HCT116 (cell line): ENCODE measurements at regions not wholly inside any gene's neighbourhood (a gene's known extent, or its start where the extent isn't known, plus 50 kb on each side); places are given as distances from the start of the nearest gene placed in this dataset.

Experiments used
- CEBPB ChIP-seq: IDR thresholded peaks from 2 replicates; pipeline ENCODE4 v1.6.1; 2012; ENCODE audit warnings: low read depth
- EZH2 ChIP-seq: fragments of 200-600 bp; sonication (generic); IDR thresholded peaks from 2 replicates; pipeline ENCODE4 v1.6.1; 2017; ENCODE audit warnings: antibody characterized with exemption, mixed run types
- EZH2phosphoT487 ChIP-seq: fragments of 200-600 bp; IDR thresholded peaks from 2 replicates; pipeline ENCODE4 v1.6.1; 2018; ENCODE audit warnings: antibody characterized with exemption, borderline replicate concordance
- POLR2A ChIP-seq: IDR thresholded peaks from 2 replicates; pipeline ENCODE4 v1.7.0; 2011; ENCODE audit warnings: borderline replicate concordance; ENCODE audit not compliant: insufficient read depth, insufficient read length; ENCODE audit errors: extremely low read depth
- POLR2AphosphoS5 ChIP-seq: IDR thresholded peaks from 2 replicates; pipeline ENCODE4 v1.6.1; 2011; ENCODE audit warnings: mild to moderate bottlenecking, low read depth, low read length, moderate library complexity
- RAD21 ChIP-seq: IDR thresholded peaks from 2 replicates; pipeline ENCODE4 v1.6.1; 2012; ENCODE audit warnings: low read depth, mild to moderate bottlenecking
- ZNF274 ChIP-seq: fragments of 200-500 bp; sonication (Bioruptor generic); IDR thresholded peaks from 2 replicates; pipeline ENCODE4 v1.6.1; 2014; ENCODE audit warnings: mild to moderate bottlenecking, low read depth, low read length, inconsistent platforms
- TF ChIP-seq, protein P1 (sequence below), 3 experiments: fragments of 200-600 bp in 1 of 3; sonication (generic) in 1 of 3; IDR thresholded peaks in 2 of 3; conservative IDR thresholded peaks in 1 of 3; 2 replicates each; pipeline ENCODE4 v1.5.1; 2012 to 2017; ENCODE audit warnings: low read depth in 2 of 3, low read length in 2 of 3, antibody characterized with exemption in 1 of 3, borderline replicate concordance in 1 of 3, control low read depth in 1 of 3, mild to moderate bottlenecking in 1 of 3, mixed read lengths in 1 of 3, mixed run types in 1 of 3, moderate library complexity in 1 of 3; ENCODE audit not compliant: insufficient read depth in 1 of 3
- TF ChIP-seq, protein P2 (sequence below): IDR thresholded peaks from 2 replicates; pipeline ENCODE4 v1.6.1; 2012
- TF ChIP-seq, protein P3 (sequence below): IDR thresholded peaks from 2 replicates; pipeline ENCODE4 v1.6.1; 2011; ENCODE audit warnings: mild to moderate bottlenecking, low read length, moderate library complexity; ENCODE audit not compliant: insufficient replicate concordance; ENCODE audit errors: extremely low read depth

DNA sequence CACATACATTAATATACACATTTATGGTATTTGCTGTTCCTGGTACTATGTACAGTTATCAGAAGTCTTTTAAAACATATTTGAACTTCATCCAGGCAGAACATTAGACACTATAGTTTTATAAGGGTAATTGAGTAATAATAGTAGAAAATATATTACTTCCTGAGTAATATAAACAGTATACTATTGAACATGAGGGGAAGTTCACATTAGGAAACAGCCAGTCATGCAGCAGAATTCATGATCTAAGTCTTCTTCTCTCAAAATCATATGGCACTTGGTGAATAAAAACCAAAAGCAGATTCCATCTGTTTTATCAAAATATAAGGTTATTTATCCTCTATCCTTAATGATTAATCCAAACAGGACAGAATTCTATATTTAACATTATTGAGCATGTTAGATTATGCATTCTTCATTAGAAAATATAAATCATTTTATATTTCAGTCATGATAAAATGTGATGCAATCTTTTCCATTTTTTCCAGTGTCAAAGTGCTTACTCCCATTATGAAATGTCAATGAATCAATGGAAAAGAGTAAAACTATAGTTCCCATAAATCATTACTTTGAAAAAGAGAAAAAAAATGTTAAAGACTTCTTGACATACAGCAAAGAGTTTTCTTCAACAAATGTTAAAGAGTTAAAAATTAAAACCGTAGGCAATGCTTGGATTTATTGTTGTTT is 584.3 kb upstream of the TUSC1 start:
- TF ChIP-seq, protein P1, sequence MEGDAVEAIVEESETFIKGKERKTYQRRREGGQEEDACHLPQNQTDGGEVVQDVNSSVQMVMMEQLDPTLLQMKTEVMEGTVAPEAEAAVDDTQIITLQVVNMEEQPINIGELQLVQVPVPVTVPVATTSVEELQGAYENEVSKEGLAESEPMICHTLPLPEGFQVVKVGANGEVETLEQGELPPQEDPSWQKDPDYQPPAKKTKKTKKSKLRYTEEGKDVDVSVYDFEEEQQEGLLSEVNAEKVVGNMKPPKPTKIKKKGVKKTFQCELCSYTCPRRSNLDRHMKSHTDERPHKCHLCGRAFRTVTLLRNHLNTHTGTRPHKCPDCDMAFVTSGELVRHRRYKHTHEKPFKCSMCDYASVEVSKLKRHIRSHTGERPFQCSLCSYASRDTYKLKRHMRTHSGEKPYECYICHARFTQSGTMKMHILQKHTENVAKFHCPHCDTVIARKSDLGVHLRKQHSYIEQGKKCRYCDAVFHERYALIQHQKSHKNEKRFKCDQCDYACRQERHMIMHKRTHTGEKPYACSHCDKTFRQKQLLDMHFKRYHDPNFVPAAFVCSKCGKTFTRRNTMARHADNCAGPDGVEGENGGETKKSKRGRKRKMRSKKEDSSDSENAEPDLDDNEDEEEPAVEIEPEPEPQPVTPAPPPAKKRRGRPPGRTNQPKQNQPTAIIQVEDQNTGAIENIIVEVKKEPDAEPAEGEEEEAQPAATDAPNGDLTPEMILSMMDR (IDR thresholded peaks at IDR 0.05 in 2 of 3, conservative IDR thresholded peaks at IDR 0.05 in 1 of 3; ENCODE audit: borderline replicate concordance in 1 of 3, insufficient read depth in 1 of 3, low read depth in 2 of 3, low read length in 2 of 3): no peak
- TF ChIP-seq POLR2AphosphoS5 (no peak), POLR2A (no peak), EZH2phosphoT487 (no peak), ZNF274 (no peak), EZH2 (no peak), CEBPB (no peak), RAD21 (no peak)
- TF ChIP-seq, protein P2, sequence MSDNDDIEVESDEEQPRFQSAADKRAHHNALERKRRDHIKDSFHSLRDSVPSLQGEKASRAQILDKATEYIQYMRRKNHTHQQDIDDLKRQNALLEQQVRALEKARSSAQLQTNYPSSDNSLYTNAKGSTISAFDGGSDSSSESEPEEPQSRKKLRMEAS: no peak
- TF ChIP-seq, protein P3, sequence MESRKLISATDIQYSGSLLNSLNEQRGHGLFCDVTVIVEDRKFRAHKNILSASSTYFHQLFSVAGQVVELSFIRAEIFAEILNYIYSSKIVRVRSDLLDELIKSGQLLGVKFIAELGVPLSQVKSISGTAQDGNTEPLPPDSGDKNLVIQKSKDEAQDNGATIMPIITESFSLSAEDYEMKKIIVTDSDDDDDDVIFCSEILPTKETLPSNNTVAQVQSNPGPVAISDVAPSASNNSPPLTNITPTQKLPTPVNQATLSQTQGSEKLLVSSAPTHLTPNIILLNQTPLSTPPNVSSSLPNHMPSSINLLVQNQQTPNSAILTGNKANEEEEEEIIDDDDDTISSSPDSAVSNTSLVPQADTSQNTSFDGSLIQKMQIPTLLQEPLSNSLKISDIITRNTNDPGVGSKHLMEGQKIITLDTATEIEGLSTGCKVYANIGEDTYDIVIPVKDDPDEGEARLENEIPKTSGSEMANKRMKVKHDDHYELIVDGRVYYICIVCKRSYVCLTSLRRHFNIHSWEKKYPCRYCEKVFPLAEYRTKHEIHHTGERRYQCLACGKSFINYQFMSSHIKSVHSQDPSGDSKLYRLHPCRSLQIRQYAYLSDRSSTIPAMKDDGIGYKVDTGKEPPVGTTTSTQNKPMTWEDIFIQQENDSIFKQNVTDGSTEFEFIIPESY: no peak
